OCI-LY7 (cell line): ENCODE measurements at regions not wholly inside any gene's neighbourhood (a gene's known extent, or its start where the extent isn't known, plus 50 kb on each side); places are given as distances from the start of the nearest gene placed in this dataset.

Experiments
- BruUV-seq: library from RNA; stranded (reverse); fragments of 400-500 nt; replicated peaks from 2 replicates; lab custom pipeline; 2021; lab: Mats Ljungman, UMichigan
- CTCF ChIA-PET: fragments of 300-600 bp; sonication (Branson Sonifier 250); formaldehyde crosslinking; loops from one replicate; lab custom pipeline; 2022; ENCODE audit warnings: antibody characterized with exemption; ENCODE audit not compliant: unreplicated experiment; lab: Charles Lee
- POLR2A ChIA-PET: fragments of 300-600 bp; sonication (Branson Sonifier 250); formaldehyde crosslinking; loops from one replicate; lab custom pipeline; 2022; ENCODE audit warnings: antibody characterized with exemption; lab: Charles Lee
- DNase-seq: peaks from one replicate; pipeline ENCODE4 v3.0.0-alpha.2; 2015; ENCODE audit warnings: low spot score
- H2AFZ ChIP-seq: fragments of 200-600 bp; sonication (generic), shearing (Covaris generic); 2 replicates; pipeline ENCODE4 v1.6.1; 2014; ENCODE audit warnings: mild to moderate bottlenecking, antibody characterized with exemption, low read length, moderate library complexity
- H3K27ac ChIP-seq: fragments of 200-600 bp; sonication (generic); 2 replicates; pipeline ENCODE4 v1.5.1; 2014; ENCODE audit warnings: mixed run types, low read depth, mild to moderate bottlenecking, moderate library complexity, low read length, inconsistent platforms; ENCODE audit not compliant: poor library complexity, severe bottlenecking
- H3K36me3 ChIP-seq: fragments of 200-600 bp; sonication (generic); 2 replicates; pipeline ENCODE4 v1.6.1; 2014; ENCODE audit warnings: mild to moderate bottlenecking, antibody characterized with exemption, low read length, moderate library complexity, mixed read lengths; ENCODE audit not compliant: insufficient read depth
- H3K4me1 ChIP-seq: fragments of 200-600 bp; sonication (generic); 2 replicates; pipeline ENCODE4 v1.5.1; 2014; ENCODE audit warnings: mild to moderate bottlenecking, low read length; ENCODE audit not compliant: insufficient read depth, poor library complexity, severe bottlenecking
- H3K4me2 ChIP-seq: fragments of 200-600 bp; sonication (generic); 2 replicates; pipeline ENCODE4 v1.6.1; 2014; ENCODE audit warnings: mild to moderate bottlenecking, low read length
- H3K4me3 ChIP-seq: fragments of 200-600 bp; sonication (generic); 2 replicates; pipeline ENCODE4 v1.5.1; 2014; ENCODE audit warnings: mild to moderate bottlenecking, low read depth, low read length; ENCODE audit not compliant: poor library complexity, severe bottlenecking
- H3K79me2 ChIP-seq: fragments of 200-600 bp; sonication (generic); 2 replicates; pipeline ENCODE4 v1.6.1; 2016; ENCODE audit warnings: low read depth, mild to moderate bottlenecking, low read length, moderate library complexity, mixed read lengths; ENCODE audit not compliant: insufficient read depth
- H3K9me2 ChIP-seq: fragments of 200-600 bp; sonication (generic); 2 replicates; pipeline ENCODE4 v1.6.1; 2016; ENCODE audit warnings: mild to moderate bottlenecking, low read length, mixed read lengths; ENCODE audit not compliant: insufficient read depth
- H3K9me3 ChIP-seq: fragments of 200-600 bp; sonication (generic); 2 replicates; pipeline ENCODE4 v1.6.1; 2014; ENCODE audit warnings: mild to moderate bottlenecking, mixed run types, low read length, mixed read lengths
- H4K20me1 ChIP-seq: fragments of 200-600 bp; sonication (generic); 2 replicates; pipeline ENCODE4 v1.6.1; 2014; ENCODE audit warnings: mild to moderate bottlenecking, antibody characterized with exemption, low read length, moderate library complexity, mixed read lengths; ENCODE audit not compliant: insufficient read depth
- EZH2phosphoT487 ChIP-seq: fragments of 200-600 bp; sonication (generic); IDR thresholded peaks from 2 replicates; pipeline ENCODE4 v1.6.1; 2018; ENCODE audit warnings: low read depth, borderline replicate concordance, mild to moderate bottlenecking, mixed run types, antibody characterized with exemption, low read length, moderate library complexity, mixed read lengths
- intact Hi-C: fragments of 100-400 bp; cut with micrococcal nuclease; formaldehyde crosslinking; loops from one replicate; pipeline ENCODE4 v1.10.0; 2022; ENCODE audit not compliant: unreplicated experiment
- TF ChIP-seq, protein P1 (sequence below): fragments of 200-600 bp; sonication (generic); conservative IDR thresholded peaks from 2 replicates; pipeline ENCODE4 v1.5.1; 2014; ENCODE audit warnings: mild to moderate bottlenecking, antibody characterized with exemption, low read length, moderate library complexity, mixed read lengths

DNA sequence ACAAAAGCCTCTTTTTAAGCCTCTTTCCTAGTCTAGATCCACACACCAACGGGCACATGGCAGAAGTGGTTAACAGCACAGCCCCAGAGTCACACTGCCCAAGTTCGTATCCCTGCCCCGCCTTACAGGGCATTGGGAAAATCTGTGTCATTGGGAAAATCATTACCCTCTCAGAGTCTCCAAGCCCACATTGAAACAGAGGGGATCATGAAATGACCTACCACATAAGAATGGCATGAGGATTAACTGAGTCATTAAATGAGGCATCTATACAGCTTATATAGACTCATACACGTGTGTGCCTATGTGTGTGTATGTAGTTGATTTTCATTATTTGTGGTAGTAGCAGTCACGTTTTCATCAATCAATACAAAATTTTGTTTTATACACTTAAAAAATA, 469.0 kb upstream of the POU3F3 start:
- no peaks in the 10 kb centered on the region for H3K9me2 ChIP-seq
- CTCF ChIA-PET: no interaction called here
- POLR2A ChIA-PET: interaction anchor here (1.1 kb wide), 1 partner anchor 8 kb away, joined by 3 read pairs; no protein-coding TSS in a partner anchor
- no TSS peak for BruUV-seq
- no peaks in the 10 kb centered on the region for H3K79me2 ChIP-seq
- TF ChIP-seq, protein P1, sequence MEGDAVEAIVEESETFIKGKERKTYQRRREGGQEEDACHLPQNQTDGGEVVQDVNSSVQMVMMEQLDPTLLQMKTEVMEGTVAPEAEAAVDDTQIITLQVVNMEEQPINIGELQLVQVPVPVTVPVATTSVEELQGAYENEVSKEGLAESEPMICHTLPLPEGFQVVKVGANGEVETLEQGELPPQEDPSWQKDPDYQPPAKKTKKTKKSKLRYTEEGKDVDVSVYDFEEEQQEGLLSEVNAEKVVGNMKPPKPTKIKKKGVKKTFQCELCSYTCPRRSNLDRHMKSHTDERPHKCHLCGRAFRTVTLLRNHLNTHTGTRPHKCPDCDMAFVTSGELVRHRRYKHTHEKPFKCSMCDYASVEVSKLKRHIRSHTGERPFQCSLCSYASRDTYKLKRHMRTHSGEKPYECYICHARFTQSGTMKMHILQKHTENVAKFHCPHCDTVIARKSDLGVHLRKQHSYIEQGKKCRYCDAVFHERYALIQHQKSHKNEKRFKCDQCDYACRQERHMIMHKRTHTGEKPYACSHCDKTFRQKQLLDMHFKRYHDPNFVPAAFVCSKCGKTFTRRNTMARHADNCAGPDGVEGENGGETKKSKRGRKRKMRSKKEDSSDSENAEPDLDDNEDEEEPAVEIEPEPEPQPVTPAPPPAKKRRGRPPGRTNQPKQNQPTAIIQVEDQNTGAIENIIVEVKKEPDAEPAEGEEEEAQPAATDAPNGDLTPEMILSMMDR: no peak
- no peak for TF ChIP-seq EZH2phosphoT487
- H3K4me3 ChIP-seq: no peak overlapping the region
- H3K4me1 ChIP-seq: no peaks in the 10 kb centered on the region
- no peaks in the 10 kb centered on the region for H4K20me1 ChIP-seq
- no peak overlapping the region for H2AFZ ChIP-seq
- intact Hi-C loops: no loop called here
- no peaks in the 10 kb centered on the region for H3K9me3 ChIP-seq
- H3K4me2 ChIP-seq: no peak overlapping the region
- DNase-seq: no peak
- no peaks in the 10 kb centered on the region for H3K36me3 ChIP-seq
- no peak overlapping the region for H3K27ac ChIP-seq

DNA sequence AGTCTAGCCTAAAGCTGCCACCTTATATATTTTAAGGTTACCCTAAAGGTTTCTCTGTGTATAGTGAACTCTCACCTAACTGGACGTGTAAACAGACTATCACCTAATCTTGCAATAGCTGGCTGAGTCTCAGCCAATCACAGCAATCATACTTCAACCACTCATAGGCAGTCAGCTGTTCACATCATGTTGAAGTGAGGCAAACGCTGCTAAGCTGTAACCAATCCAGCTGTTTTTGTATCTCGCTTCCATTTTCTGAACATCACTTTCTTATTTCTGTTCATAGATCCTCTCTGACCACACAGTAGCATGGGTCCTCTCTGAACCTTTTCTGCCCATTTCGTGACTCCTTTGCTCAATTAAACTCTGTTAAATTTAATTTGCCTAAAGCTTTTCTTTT, 468.2 kb upstream of the POU3F3 start:
- no peaks in the 10 kb centered on the region for H4K20me1 ChIP-seq
- H3K79me2 ChIP-seq: no peaks in the 10 kb centered on the region
- TF ChIP-seq EZH2phosphoT487: no peak
- TF ChIP-seq, protein P1: no peak
- no peaks in the 10 kb centered on the region for H3K9me3 ChIP-seq
- no TSS peak for BruUV-seq
- no peaks in the 10 kb centered on the region for H3K4me1 ChIP-seq
- H3K4me3 ChIP-seq: no peak overlapping the region
- no peak overlapping the region for H3K27ac ChIP-seq
- H3K9me2 ChIP-seq: no peaks in the 10 kb centered on the region
- H2AFZ ChIP-seq: no peak overlapping the region
- no peaks in the 10 kb centered on the region for H3K36me3 ChIP-seq
- intact Hi-C loops: no loop called here
- CTCF ChIA-PET: no interaction called here
- no peak for DNase-seq
- H3K4me2 ChIP-seq: no peak overlapping the region
- POLR2A ChIA-PET: interaction anchor here (1.1 kb wide), 1 partner anchor 9 kb away, joined by 3 read pairs; no protein-coding TSS in a partner anchor

DNA sequence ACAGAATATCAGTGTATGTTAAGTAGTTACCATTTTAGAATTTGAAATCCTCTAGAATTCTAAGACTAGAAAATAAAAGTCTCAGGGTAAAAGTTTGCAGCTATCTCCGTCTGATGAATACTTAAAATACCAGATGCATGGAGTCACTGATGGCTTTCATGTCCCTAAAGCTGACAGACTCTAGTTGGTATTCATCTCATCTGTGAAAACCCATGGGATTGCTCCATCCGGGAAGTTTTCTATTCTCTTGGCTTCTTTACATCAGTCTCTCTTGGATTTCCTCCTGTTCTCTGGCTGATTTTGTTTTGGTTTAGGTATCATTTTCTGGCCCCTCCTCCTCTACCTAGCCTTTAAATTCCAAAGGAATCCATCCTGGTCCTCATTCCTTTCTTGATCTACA, 465.6 kb upstream of the POU3F3 start:
- POLR2A ChIA-PET: no interaction called here
- Histone ChIP-seq H3K79me2 (no peaks in the 10 kb centered on the region), H3K4me3 (no peak overlapping the region), H4K20me1 (no peaks in the 10 kb centered on the region), H3K4me2 (no peak overlapping the region), H2AFZ (no peak overlapping the region), H3K27ac (no peak overlapping the region), H3K9me3 (no peaks in the 10 kb centered on the region), H3K4me1 (no peaks in the 10 kb centered on the region), H3K36me3 (no peaks in the 10 kb centered on the region), H3K9me2 (no peaks in the 10 kb centered on the region)
- no TSS peak for BruUV-seq
- no peak for DNase-seq
- TF ChIP-seq, protein P1: no peak
- no peak for TF ChIP-seq EZH2phosphoT487
- intact Hi-C loops: loop anchor here (1.0 kb wide), 1 partner anchor 21 kb away; no protein-coding TSS in a partner anchor
- CTCF ChIA-PET: no interaction called here
